ENCODE measurements at regions not wholly inside any gene's neighbourhood (a gene's known extent, or its start where the extent isn't known, plus 50 kb on each side); places are given as distances from the start of the nearest gene placed in this dataset.

DNA sequence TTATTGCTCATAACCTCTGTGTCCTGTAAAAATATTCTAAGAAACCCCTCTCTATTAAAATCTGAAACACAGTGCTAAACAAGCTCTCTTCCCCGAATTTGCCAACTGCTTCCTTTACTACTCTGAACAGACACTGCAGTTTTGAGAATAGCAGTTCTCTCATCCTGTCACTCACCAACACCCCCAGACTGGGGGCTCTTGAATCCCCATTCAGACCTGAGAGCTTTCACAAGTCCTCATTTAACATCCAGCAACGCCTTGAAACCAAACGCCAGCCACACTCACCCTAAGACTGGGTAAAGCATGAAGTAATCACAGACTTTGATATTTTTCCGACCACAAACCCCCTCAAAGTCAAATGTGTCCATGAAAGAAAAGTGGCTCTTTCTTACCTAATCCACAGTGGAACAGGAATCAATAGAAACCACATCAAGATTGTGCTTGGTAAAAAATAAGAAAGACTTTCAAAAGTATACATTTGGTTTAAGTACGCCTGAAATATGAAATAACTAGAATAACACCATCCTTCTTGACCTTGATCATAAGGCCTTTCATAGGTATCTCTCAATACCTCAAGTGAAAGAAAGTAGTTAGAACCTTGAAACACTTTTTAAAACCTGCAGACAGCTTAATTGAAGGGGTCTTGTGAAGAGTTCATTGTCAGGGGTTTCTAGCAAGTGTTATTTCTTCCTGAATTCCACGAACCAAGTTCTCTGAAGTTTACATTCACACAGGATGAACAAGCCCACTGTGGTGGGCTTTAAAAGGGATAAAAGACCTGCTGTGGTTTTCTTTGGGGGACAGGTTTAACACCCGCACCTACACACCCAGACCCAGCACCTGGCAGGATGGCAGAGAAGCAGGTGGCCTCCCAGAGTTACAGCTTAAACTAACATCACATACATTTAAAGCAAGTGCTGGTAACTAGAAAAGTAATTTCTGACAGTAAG, 412.6 kb downstream of the MLLT3 start:
- H3K27ac ChIP-seq: no peak overlapping the region
- H3K36me3 ChIP-seq: no peaks in the 10 kb centered on the region
- TF ChIP-seq, protein P1, sequence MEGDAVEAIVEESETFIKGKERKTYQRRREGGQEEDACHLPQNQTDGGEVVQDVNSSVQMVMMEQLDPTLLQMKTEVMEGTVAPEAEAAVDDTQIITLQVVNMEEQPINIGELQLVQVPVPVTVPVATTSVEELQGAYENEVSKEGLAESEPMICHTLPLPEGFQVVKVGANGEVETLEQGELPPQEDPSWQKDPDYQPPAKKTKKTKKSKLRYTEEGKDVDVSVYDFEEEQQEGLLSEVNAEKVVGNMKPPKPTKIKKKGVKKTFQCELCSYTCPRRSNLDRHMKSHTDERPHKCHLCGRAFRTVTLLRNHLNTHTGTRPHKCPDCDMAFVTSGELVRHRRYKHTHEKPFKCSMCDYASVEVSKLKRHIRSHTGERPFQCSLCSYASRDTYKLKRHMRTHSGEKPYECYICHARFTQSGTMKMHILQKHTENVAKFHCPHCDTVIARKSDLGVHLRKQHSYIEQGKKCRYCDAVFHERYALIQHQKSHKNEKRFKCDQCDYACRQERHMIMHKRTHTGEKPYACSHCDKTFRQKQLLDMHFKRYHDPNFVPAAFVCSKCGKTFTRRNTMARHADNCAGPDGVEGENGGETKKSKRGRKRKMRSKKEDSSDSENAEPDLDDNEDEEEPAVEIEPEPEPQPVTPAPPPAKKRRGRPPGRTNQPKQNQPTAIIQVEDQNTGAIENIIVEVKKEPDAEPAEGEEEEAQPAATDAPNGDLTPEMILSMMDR (IDR thresholded peaks at IDR 0.05): no peak
- H3K27me3 ChIP-seq: no peaks in the 10 kb centered on the region
- H3K4me3 ChIP-seq (ENCODE audit: low read depth in 1 of 2, low read length in 1 of 2): no peak overlapping the region
- H3K4me1 ChIP-seq (ENCODE audit: control insufficient read depth in 1 of 2, insufficient read depth in 1 of 2, low read depth in 1 of 2, low read length in 1 of 2): no peaks in the 10 kb centered on the region
- H3K9me3 ChIP-seq: no peaks in the 10 kb centered on the region

DNA sequence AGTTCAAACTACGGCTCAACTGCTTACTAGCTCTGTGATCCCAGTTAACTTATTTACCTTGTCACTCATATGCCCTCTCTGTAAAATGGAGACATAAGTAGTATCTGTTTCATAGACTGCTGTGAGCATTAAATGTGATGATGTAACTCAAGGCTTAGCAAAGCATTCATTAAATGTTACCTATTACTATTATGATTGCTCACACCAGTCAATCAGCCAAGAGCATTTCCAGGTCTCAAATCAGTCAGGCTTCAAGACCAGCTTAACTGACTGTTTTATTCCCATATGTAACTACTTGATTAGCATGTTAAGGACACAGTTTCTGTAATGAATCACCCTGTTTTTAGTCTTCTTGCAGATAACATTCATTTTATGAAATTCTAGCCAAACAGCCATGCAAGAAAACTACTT, 413.3 kb downstream of the MLLT3 start:
- no peak overlapping the region for H3K27ac ChIP-seq
- H3K4me1 ChIP-seq (ENCODE audit: control insufficient read depth in 1 of 2, insufficient read depth in 1 of 2, low read depth in 1 of 2, low read length in 1 of 2): no peaks in the 10 kb centered on the region
- no peaks in the 10 kb centered on the region for H3K9me3 ChIP-seq
- H3K4me3 ChIP-seq (ENCODE audit: low read depth in 1 of 2, low read length in 1 of 2): no peak overlapping the region
- H3K27me3 ChIP-seq: no peaks in the 10 kb centered on the region
- TF ChIP-seq, protein P1 (IDR thresholded peaks at IDR 0.05): no peak
- H3K36me3 ChIP-seq: no peaks in the 10 kb centered on the region

DNA sequence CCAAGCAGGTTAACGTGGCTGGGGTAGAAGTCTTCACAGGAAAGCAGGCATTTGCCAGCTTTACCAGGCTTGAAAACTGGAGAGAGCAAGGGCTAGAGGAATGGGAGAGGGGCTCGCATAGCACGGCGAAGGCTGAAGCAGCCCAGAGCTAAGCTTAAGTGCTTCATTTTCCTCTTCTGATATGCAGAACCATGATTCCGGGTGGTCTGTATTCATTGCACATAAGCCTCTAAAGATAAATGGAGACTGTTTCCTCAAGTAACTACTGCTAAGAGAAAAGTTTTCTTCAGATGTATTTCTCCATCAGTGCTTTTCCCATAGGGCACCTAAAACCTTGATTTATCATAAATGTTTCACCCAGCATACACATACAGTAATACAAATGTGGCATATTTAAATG, 414.1 kb downstream of the MLLT3 start:
- TF ChIP-seq, protein P1 (IDR thresholded peaks at IDR 0.05): no peak
- Histone ChIP-seq H3K27me3 (no peaks in the 10 kb centered on the region), H3K27ac (no peak overlapping the region), H3K9me3 (no peaks in the 10 kb centered on the region), H3K36me3 (no peaks in the 10 kb centered on the region), H3K4me3 (ENCODE audit: low read depth in 1 of 2, low read length in 1 of 2) (no peak overlapping the region), H3K4me1 (ENCODE audit: control insufficient read depth in 1 of 2, insufficient read depth in 1 of 2, low read depth in 1 of 2, low read length in 1 of 2) (no peaks in the 10 kb centered on the region)

DNA sequence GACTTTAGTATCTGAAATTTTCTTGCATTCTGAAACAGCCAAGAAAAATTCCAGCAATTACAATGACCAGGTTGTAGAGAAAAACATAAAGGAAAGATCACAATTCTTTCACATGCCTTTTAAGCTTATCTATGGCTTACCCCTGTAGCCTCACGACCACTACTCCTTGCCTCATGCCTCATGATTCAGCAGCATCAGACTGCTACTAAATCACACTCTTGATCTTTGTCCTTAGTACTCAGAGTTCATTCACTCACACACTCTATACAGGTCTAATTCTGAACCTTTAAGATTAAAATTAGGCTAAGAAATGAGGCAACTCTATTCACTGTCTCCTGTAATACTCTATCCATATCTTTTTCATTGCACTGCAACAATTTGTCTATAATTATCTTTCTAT, 415.1 kb downstream of the MLLT3 start:
- Histone ChIP-seq H3K9me3 (no peaks in the 10 kb centered on the region), H3K4me1 (ENCODE audit: control insufficient read depth in 1 of 2, insufficient read depth in 1 of 2, low read depth in 1 of 2, low read length in 1 of 2) (no peaks in the 10 kb centered on the region), H3K27me3 (no peaks in the 10 kb centered on the region), H3K36me3 (no peaks in the 10 kb centered on the region), H3K4me3 (ENCODE audit: low read depth in 1 of 2, low read length in 1 of 2) (no peak overlapping the region), H3K27ac (no peak overlapping the region)
- TF ChIP-seq, protein P1 (IDR thresholded peaks at IDR 0.05): no peak

DNA sequence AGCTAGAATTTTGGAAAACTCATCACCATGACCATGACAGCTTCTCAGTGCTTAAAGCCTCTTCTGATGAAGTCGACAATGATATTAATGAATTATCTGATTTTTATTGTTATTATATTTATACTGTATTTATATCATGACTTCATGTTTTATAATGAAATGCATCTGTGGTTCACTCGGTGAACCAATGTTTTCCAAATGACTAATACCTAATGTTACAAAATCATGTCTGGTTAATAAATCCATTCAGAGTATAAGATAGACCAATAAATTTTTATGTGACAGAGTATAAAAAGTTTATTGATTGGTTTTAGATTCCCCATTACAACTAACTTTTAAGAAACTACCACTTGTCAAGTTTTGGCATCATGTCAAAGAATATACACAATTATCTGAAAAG, 416.5 kb downstream of the MLLT3 start:
- no peaks in the 10 kb centered on the region for H3K9me3 ChIP-seq
- no peak overlapping the region for H3K27ac ChIP-seq
- H3K4me1 ChIP-seq (ENCODE audit: control insufficient read depth in 1 of 2, insufficient read depth in 1 of 2, low read depth in 1 of 2, low read length in 1 of 2): no peaks in the 10 kb centered on the region
- no peaks in the 10 kb centered on the region for H3K27me3 ChIP-seq
- TF ChIP-seq, protein P1 (IDR thresholded peaks at IDR 0.05): no peak
- H3K4me3 ChIP-seq (ENCODE audit: low read depth in 1 of 2, low read length in 1 of 2): no peak overlapping the region
- no peaks in the 10 kb centered on the region for H3K36me3 ChIP-seq
